Lung (tissue), 11 donors: ENCODE measurements at regions not wholly inside any gene's neighbourhood (a gene's known extent, or its start where the extent isn't known, plus 50 kb on each side); places are given as distances from the start of the nearest gene placed in this dataset.

ENCODE experiments used
- ATAC-seq: fragments of 200-7000 bp; cut with Tn5 transposase; one replicate; pipeline ENCODE4 v1.9.1; 2020; ENCODE audit warnings: moderate number of reproducible peaks; ENCODE audit not compliant: insufficient read depth, low FRiP score
- DNase-seq, 3 donors: peaks; one replicate each; pipeline ENCODE4 v3.0.0-alpha.2; 2013 to 2017
- H3K27ac ChIP-seq, 2 donors: one replicate each; pipeline ENCODE4 v1.5.1; 2013; ENCODE audit warnings: mild to moderate bottlenecking in 2 of 2, moderate library complexity in 2 of 2, control low read depth in 1 of 2, inconsistent platforms in 1 of 2, low read depth in 1 of 2, low read length in 1 of 2
- H3K27me3 ChIP-seq, 3 donors: one replicate each; pipeline ENCODE4 v1.5.1; 2013; ENCODE audit warnings: low read length in 2 of 3; ENCODE audit not compliant: control insufficient read depth in 3 of 3, insufficient read depth in 3 of 3
- H3K36me3 ChIP-seq, 4 donors: one replicate each; pipeline ENCODE4 v1.5.1; 2013; ENCODE audit warnings: low read length in 4 of 4, mild to moderate bottlenecking in 1 of 4, moderate library complexity in 1 of 4; ENCODE audit not compliant: control insufficient read depth in 4 of 4, insufficient read depth in 4 of 4
- H3K4me1 ChIP-seq, 5 donors: one replicate each; pipeline ENCODE4 v1.5.1; 2013; ENCODE audit warnings: low read length in 5 of 5, mild to moderate bottlenecking in 2 of 5, moderate library complexity in 1 of 5; ENCODE audit not compliant: control insufficient read depth in 5 of 5, insufficient read depth in 5 of 5
- H3K4me3 ChIP-seq: one replicate; pipeline ENCODE4 v1.5.1; 2013; ENCODE audit warnings: mild to moderate bottlenecking, control low read depth, moderate library complexity
- H3K9ac ChIP-seq, 2 donors: one replicate each; pipeline ENCODE4 v1.5.1; 2013; ENCODE audit warnings: low read length in 2 of 2, control low read depth in 1 of 2; ENCODE audit not compliant: insufficient read depth in 1 of 2
- H3K9me3 ChIP-seq, 4 donors: one replicate each; pipeline ENCODE4 v1.5.1; 2013; ENCODE audit warnings: low read length in 3 of 4, mild to moderate bottlenecking in 1 of 4, moderate library complexity in 1 of 4; ENCODE audit not compliant: control insufficient read depth in 4 of 4, insufficient read depth in 3 of 4
- CTCF ChIP-seq: IDR thresholded peaks from 2 replicates; pipeline ENCODE4 v1.5.1; 2012; ENCODE audit warnings: mild to moderate bottlenecking; ENCODE audit errors: control extremely low read depth, extremely low read depth
- WGBS, 2 donors: extraction: QIAGEN DNeasy Blood & Tissue Kit; methylation state at CpG; one replicate each; pipeline ENCODE4 v1.1.7; 2013; 5-methylcytosine and 5-hydroxymethylcytosine counted together
- donor health status: control.
- donor health status: control.
- donor health status: Bipolar disorder and iron deficiency.
- donor health status: healthy.
- donor health status: DM: yes; HTN: yes; CAD: no.

GRCh38 chr7:32241636-32242035, 171.4 kb upstream of the PDE1C start:
- Histone ChIP-seq H3K9me3 (no peaks in the 10 kb centered on the region), H3K27me3 (no peaks in the 10 kb centered on the region), H3K4me3 (no peak overlapping the region), H3K27ac (no peak overlapping the region), H3K9ac (no peak overlapping the region), H3K4me1 (peaks cover 0 to 5% (median 0%) of the 10 kb centered on the region in 5 donors), H3K36me3 (no peaks in the 10 kb centered on the region)
- WGBS, 2 donors: 97 to 100% methylated on average over 1 of the region's 1 CpG
- DNase-seq: no peak
- TF ChIP-seq CTCF: no peak
- ATAC-seq: no peak

GRCh38 chr7:32239764-32240163, 169.6 kb upstream of the PDE1C start:
- Histone ChIP-seq H3K9ac (no peak overlapping the region), H3K27ac (no peak overlapping the region), H3K9me3 (peaks cover 0 to 3% (median 0%) of the 10 kb centered on the region in 4 donors), H3K36me3 (no peaks in the 10 kb centered on the region), H3K4me3 (no peak overlapping the region), H3K4me1 (peaks cover 0 to 5% (median 0%) of the 10 kb centered on the region in 5 donors), H3K27me3 (no peaks in the 10 kb centered on the region)
- TF ChIP-seq CTCF: no peak
- ATAC-seq (no peak), DNase-seq (no peak)
- WGBS, 2 donors: 81 to 93% methylated on average over 1 of the region's 1 CpG

GRCh38 chr7:32228601-32229000, 158.4 kb upstream of the PDE1C start:
- no peak for ATAC-seq
- WGBS, 2 donors: 96% methylated on average over 2 of the region's 2 CpGs
- no peak for TF ChIP-seq CTCF

GRCh38 chr7:32227746-32228145, 157.5 kb upstream of the PDE1C start:
- DNase-seq (no peak), ATAC-seq (no peak)
- Histone ChIP-seq H3K27ac (no peak overlapping the region), H3K9me3 (peaks cover 0 to 16% (median 4%) of the 10 kb centered on the region in 4 donors), H3K4me3 (no peak overlapping the region), H3K4me1 (no peaks in the 10 kb centered on the region), H3K9ac (no peak overlapping the region), H3K27me3 (no peaks in the 10 kb centered on the region), H3K36me3 (no peaks in the 10 kb centered on the region)
- 67 to 91% methylated on average over 1 of the region's 1 CpG for WGBS, 2 donors
- no peak for TF ChIP-seq CTCF

More at GRCh38 chr7:32228601-32229000, 158.4 kb upstream of the PDE1C start:
- Histone ChIP-seq H3K36me3 (no peaks in the 10 kb centered on the region), H3K4me1 (no peaks in the 10 kb centered on the region), H3K9me3 (peaks cover 0 to 16% (median 4%) of the 10 kb centered on the region in 4 donors), H3K27ac (no peak overlapping the region), H3K27me3 (no peaks in the 10 kb centered on the region), H3K4me3 (no peak overlapping the region), H3K9ac (no peak overlapping the region)
- DNase-seq: no peak
